GM23248 (cell line): ENCODE measurements at regions not wholly inside any gene's neighbourhood (a gene's known extent, or its start where the extent isn't known, plus 50 kb on each side); places are given as distances from the start of the nearest gene placed in this dataset.

Experiments used
- DNase-seq: peaks from one replicate; pipeline ENCODE4 v3.0.0-alpha.2; 2015
- H2AFZ ChIP-seq: fragments of 200-600 bp; sonication (generic); 2 replicates; pipeline ENCODE4 v1.6.1; 2016; ENCODE audit warnings: antibody characterized with exemption
- H3F3A ChIP-seq: fragments of 200-600 bp; sonication (generic); 2 replicates; pipeline ENCODE4 v1.6.1; 2016; ENCODE audit warnings: mild to moderate bottlenecking, antibody characterized with exemption, mixed run types; ENCODE audit not compliant: insufficient read depth
- H3K27ac ChIP-seq: fragments of 200-600 bp; sonication (generic); 2 replicates; pipeline ENCODE4 v1.5.1; 2016; ENCODE audit warnings: mild to moderate bottlenecking
- H3K27me3 ChIP-seq: fragments of 200-600 bp; sonication (generic); replicated peaks from 2 replicates; pipeline ENCODE4 v1.6.1; 2016; ENCODE audit warnings: mild to moderate bottlenecking; ENCODE audit not compliant: insufficient read depth
- H3K36me3 ChIP-seq: fragments of 200-600 bp; sonication (generic); 2 replicates; pipeline ENCODE4 v1.6.1; 2016; ENCODE audit warnings: low read depth, mild to moderate bottlenecking
- H3K4me1 ChIP-seq: fragments of 200-600 bp; sonication (generic); 2 replicates; pipeline ENCODE4 v1.6.1; 2016; ENCODE audit warnings: mild to moderate bottlenecking; ENCODE audit not compliant: insufficient read depth
- H3K4me2 ChIP-seq: fragments of 200-600 bp; sonication (generic); one replicate; pipeline ENCODE4 v1.6.1; 2016; ENCODE audit warnings: mild to moderate bottlenecking; ENCODE audit not compliant: unreplicated experiment
- H3K4me3 ChIP-seq: fragments of 200-600 bp; sonication (generic); 2 replicates; pipeline ENCODE4 v1.5.1; 2016; ENCODE audit warnings: mild to moderate bottlenecking
- H3K79me2 ChIP-seq: fragments of 200-600 bp; sonication (generic); 2 replicates; pipeline ENCODE4 v1.6.1; 2016; ENCODE audit warnings: mild to moderate bottlenecking; ENCODE audit not compliant: insufficient read depth
- H3K9ac ChIP-seq: fragments of 200-600 bp; sonication (generic); 2 replicates; pipeline ENCODE4 v1.6.1; 2016; ENCODE audit warnings: mild to moderate bottlenecking
- H3K9me2 ChIP-seq: fragments of 200-600 bp; sonication (generic); 2 replicates; pipeline ENCODE4 v1.6.1; 2016; ENCODE audit warnings: mixed run types, mild to moderate bottlenecking, moderate library complexity; ENCODE audit not compliant: insufficient read depth
- H3K9me3 ChIP-seq: fragments of 200-600 bp; sonication (generic); one replicate; pipeline ENCODE4 v1.6.1; 2017; ENCODE audit warnings: low read depth
- H4K20me1 ChIP-seq: fragments of 200-600 bp; sonication (generic); 2 replicates; pipeline ENCODE4 v1.6.0; 2016; ENCODE audit not compliant: insufficient read depth
- EZH2 ChIP-seq: fragments of 200-600 bp; sonication (generic); IDR thresholded peaks from 2 replicates; pipeline ENCODE4 v1.6.1; 2018; ENCODE audit warnings: antibody characterized with exemption, mild to moderate bottlenecking; ENCODE audit not compliant: insufficient read depth, poor library complexity, severe bottlenecking
- EZH2phosphoT487 ChIP-seq: fragments of 200-600 bp; sonication (generic); IDR thresholded peaks from 2 replicates; pipeline ENCODE4 v1.6.1; 2018; ENCODE audit warnings: antibody characterized with exemption, moderate library complexity, mild to moderate bottlenecking, low read depth; ENCODE audit not compliant: insufficient read depth
- WGBS, 2 experiments: methylation state at CpG; one replicate each; pipeline ENCODE4 v1.1.6; 2015 to 2017; ENCODE audit warnings: low lambda C conversion rate in 2 of 2, low coverage in 1 of 2; ENCODE audit errors: missing lambda C conversion rate in 2 of 2; 5-methylcytosine and 5-hydroxymethylcytosine counted together
- in situ Hi-C: fragments of 300-500 bp; cut with MboI; formaldehyde crosslinking; loops from 2 replicates; pipeline ENCODE4 v1.15.0; 2020

GRCh38 chr20:8073024-8073832, 53.7 kb upstream of the TMX4 start:
- Histone ChIP-seq H3K4me3 (no peak overlapping the region), H3K79me2 (no peaks in the 10 kb centered on the region), H3K4me1 (peaks cover 26% of the 10 kb centered on the region), H3F3A (peaks cover 25% of the 10 kb centered on the region), H4K20me1 (no peaks in the 10 kb centered on the region), H3K9me3 (no peaks in the 10 kb centered on the region), H3K36me3 (no peaks in the 10 kb centered on the region), H3K4me2 (peak overlapping the region; percentile 0), H3K9me2 (no peaks in the 10 kb centered on the region), H2AFZ (peak overlapping the region; percentile 49; the same call in 1 of the 2 replicates), H3K27ac (peak overlapping the region; percentile 61), H3K27me3 (no peaks in the 10 kb centered on the region), H3K9ac (no peak overlapping the region)
- in situ Hi-C loops = no loop called here
- DNase-seq = peak; percentile 74
- 32 to 36% methylated on average over 5 of the region's 5 CpGs for WGBS, 2 experiments
- TF ChIP-seq EZH2phosphoT487 = no peak
- TF ChIP-seq EZH2 = no peak

GRCh38 chr20:8074931-8075330, 55.4 kb upstream of the TMX4 start:
- Histone ChIP-seq H3F3A (peaks cover 25% of the 10 kb centered on the region), H3K4me2 (no peak overlapping the region), H3K9ac (no peak overlapping the region), H3K79me2 (no peaks in the 10 kb centered on the region), H3K4me1 (peaks cover 26% of the 10 kb centered on the region), H3K36me3 (no peaks in the 10 kb centered on the region), H3K27me3 (no peaks in the 10 kb centered on the region), H3K27ac (no peak overlapping the region), H3K4me3 (no peak overlapping the region), H4K20me1 (no peaks in the 10 kb centered on the region), H3K9me3 (no peaks in the 10 kb centered on the region), H3K9me2 (no peaks in the 10 kb centered on the region), H2AFZ (no peak overlapping the region)
- 86 to 91% methylated on average over 3 of the region's 3 CpGs for WGBS, 2 experiments
- TF ChIP-seq EZH2 (no peak), EZH2phosphoT487 (no peak)
- DNase-seq = no peak
- in situ Hi-C loops = no loop called here

- no peak for DNase-seq
- H3K4me2 ChIP-seq = no peak overlapping the region
- H3K27ac ChIP-seq = no peak overlapping the region
Observed at GRCh38 chr20:8076306-8077136, 55.5 kb upstream of the PLCB1 start.

GRCh38 chr20:8077137-8077466, 55.0 kb upstream of the PLCB1 start:
- Histone ChIP-seq H4K20me1 (no peaks in the 10 kb centered on the region), H3K4me1 (peaks cover 28% of the 10 kb centered on the region), H3K4me3 (no peak overlapping the region), H2AFZ (no peak overlapping the region), H3K9me2 (no peaks in the 10 kb centered on the region), H3K79me2 (no peaks in the 10 kb centered on the region), H3K36me3 (no peaks in the 10 kb centered on the region), H3K9ac (no peak overlapping the region), H3K27ac (no peak overlapping the region), H3K4me2 (no peak overlapping the region), H3K27me3 (no peaks in the 10 kb centered on the region), H3K9me3 (no peaks in the 10 kb centered on the region), H3F3A (peaks cover 25% of the 10 kb centered on the region)
- in situ Hi-C loops = no loop called here
- WGBS, 2 experiments = 83 to 90% methylated on average over 2 of the region's 2 CpGs
- no peak for DNase-seq
- TF ChIP-seq EZH2phosphoT487 = no peak
- TF ChIP-seq EZH2 = no peak

More at GRCh38 chr20:8076306-8077136, 55.5 kb upstream of the PLCB1 start:
- Histone ChIP-seq H4K20me1 (no peaks in the 10 kb centered on the region), H3F3A (peaks cover 25% of the 10 kb centered on the region), H3K9ac (no peak overlapping the region), H3K27me3 (no peaks in the 10 kb centered on the region), H3K4me1 (peaks cover 26% of the 10 kb centered on the region), H2AFZ (no peak overlapping the region), H3K36me3 (no peaks in the 10 kb centered on the region), H3K9me2 (no peaks in the 10 kb centered on the region), H3K4me3 (no peak overlapping the region), H3K9me3 (no peaks in the 10 kb centered on the region), H3K79me2 (no peaks in the 10 kb centered on the region)
- TF ChIP-seq EZH2 = no peak
- TF ChIP-seq EZH2phosphoT487 = no peak
- WGBS, 2 experiments = 79 to 81% methylated on average over 3 of the region's 3 CpGs
- in situ Hi-C loops = no loop called here
